Neuronal stem cell (in vitro differentiated cells): ENCODE measurements at regions not wholly inside any gene's neighbourhood (a gene's known extent, or its start where the extent isn't known, plus 50 kb on each side); places are given as distances from the start of the nearest gene placed in this dataset.

ENCODE experiments used
- DNase-seq: peaks from one replicate; pipeline ENCODE4 v3.0.0-alpha.2; 2013; ENCODE audit warnings: low spot score
- H2AFZ ChIP-seq: one replicate; pipeline ENCODE4 v1.6.1; 2013; ENCODE audit warnings: mild to moderate bottlenecking, low read length, inconsistent platforms
- H2AK5ac ChIP-seq: 2 replicates; pipeline ENCODE4 v1.6.1; 2013; ENCODE audit warnings: low read depth, mild to moderate bottlenecking, inconsistent platforms, low read length, moderate library complexity, mixed read lengths
- H2BK120ac ChIP-seq: 2 replicates; pipeline ENCODE4 v1.6.1; 2013; ENCODE audit warnings: low read depth, mild to moderate bottlenecking, inconsistent platforms, low read length, moderate library complexity, mixed read lengths
- H2BK12ac ChIP-seq: one replicate; pipeline ENCODE4 v1.6.1; 2013; ENCODE audit warnings: low read length, inconsistent platforms
- H2BK15ac ChIP-seq: 2 replicates; pipeline ENCODE4 v1.6.1; 2013; ENCODE audit warnings: mild to moderate bottlenecking, low read length, inconsistent platforms, mixed read lengths
- H2BK5ac ChIP-seq: one replicate; pipeline ENCODE4 v1.6.1; 2013; ENCODE audit warnings: inconsistent platforms, mild to moderate bottlenecking, low read length, moderate library complexity
- H3K14ac ChIP-seq: one replicate; pipeline ENCODE4 v1.6.1; 2013; ENCODE audit warnings: low read length, inconsistent platforms
- H3K18ac ChIP-seq: 2 replicates; pipeline ENCODE4 v1.6.1; 2013; ENCODE audit warnings: low read length, inconsistent platforms
- H3K23ac ChIP-seq: 2 replicates; pipeline ENCODE4 v1.6.1; 2013; ENCODE audit warnings: low read depth, mild to moderate bottlenecking, mixed read lengths, low read length, inconsistent platforms; ENCODE audit not compliant: poor library complexity
- H3K27ac ChIP-seq: replicated peaks from 3 replicates; pipeline ENCODE4 v1.5.1; 2013; ENCODE audit warnings: low read length, inconsistent platforms
- H3K27me3 ChIP-seq, 3 experiments: 2 replicates each; pipeline ENCODE4 v1.6.1; 2013; ENCODE audit warnings: low read length in 3 of 3, mild to moderate bottlenecking in 2 of 3, inconsistent platforms in 1 of 3, low read depth in 1 of 3, mixed read lengths in 1 of 3, moderate library complexity in 1 of 3; ENCODE audit not compliant: control insufficient read depth in 3 of 3, insufficient read depth in 3 of 3
- H3K36me3 ChIP-seq, 2 donors: replicated peaks in 1 of 2; 2 replicates each; pipeline ENCODE4 v1.6.1; 2013; ENCODE audit warnings: low read length in 2 of 2; ENCODE audit not compliant: control insufficient read depth in 2 of 2, insufficient read depth in 2 of 2
- H3K4ac ChIP-seq: 2 replicates; pipeline ENCODE4 v1.6.1; 2013; ENCODE audit warnings: inconsistent platforms, mild to moderate bottlenecking, low read length, moderate library complexity
- H3K4me1 ChIP-seq, 2 donors: 1 replicate in 1 of 2; 2 replicates in 1 of 2; pipeline ENCODE4 v1.6.1; 2013; ENCODE audit warnings: low read length in 2 of 2, low read depth in 1 of 2; ENCODE audit not compliant: control insufficient read depth in 2 of 2, insufficient read depth in 1 of 2
- H3K4me2 ChIP-seq: one replicate; pipeline ENCODE4 v1.6.1; 2013; ENCODE audit warnings: mild to moderate bottlenecking, low read length, inconsistent platforms; ENCODE audit not compliant: insufficient read depth, poor library complexity, severe bottlenecking
- H3K4me3 ChIP-seq, 2 donors: 2 replicates each; pipeline ENCODE4 v1.5.1; 2013; ENCODE audit warnings: low read length in 2 of 2, mild to moderate bottlenecking in 2 of 2, inconsistent platforms in 1 of 2, moderate library complexity in 1 of 2
- H3K79me1 ChIP-seq: one replicate; pipeline ENCODE4 v1.6.1; 2013; ENCODE audit warnings: low read depth, mild to moderate bottlenecking, inconsistent platforms, low read length, moderate library complexity
- H3K9ac ChIP-seq: one replicate; pipeline ENCODE4 v1.6.1; 2013; ENCODE audit warnings: mild to moderate bottlenecking, low read depth, low read length, inconsistent platforms; ENCODE audit not compliant: poor library complexity
- H3K9me3 ChIP-seq, 2 donors: replicated peaks in 1 of 2; 2 replicates each; pipeline versions ENCODE3 to v1.6.1; 2013; ENCODE audit warnings: low read length in 2 of 2, mild to moderate bottlenecking in 2 of 2, inconsistent platforms in 1 of 2, low read depth in 1 of 2, mixed read lengths in 1 of 2, moderate library complexity in 1 of 2; ENCODE audit not compliant: control insufficient read depth in 2 of 2, insufficient read depth in 1 of 2
- H4K8ac ChIP-seq: one replicate; pipeline ENCODE4 v1.6.1; 2013; ENCODE audit warnings: low read depth, mild to moderate bottlenecking, inconsistent platforms, low read length, moderate library complexity
- H4K91ac ChIP-seq: one replicate; pipeline ENCODE4 v1.6.1; 2013; ENCODE audit warnings: low read length, low read depth, mild to moderate bottlenecking, inconsistent platforms; ENCODE audit not compliant: poor library complexity
- WGBS, 2 donors: extraction: QIAGEN DNeasy Blood & Tissue Kit; methylation state at CpG; one replicate each; pipeline ENCODE4 v1.1.7; 2013; ENCODE audit warnings: missing lambda C conversion rate in 2 of 2, mixed read lengths in 1 of 2; ENCODE audit not compliant: insufficient read length in 2 of 2, insufficient replicate concordance in 1 of 2; ENCODE audit errors: extremely low coverage in 2 of 2; 5-methylcytosine and 5-hydroxymethylcytosine counted together

GRCh38 chrX:10087391-10087790, 69.4 kb upstream of the CLCN4 start:
- Histone ChIP-seq H3K14ac (no peak overlapping the region), H3K4ac (no peak overlapping the region), H2BK12ac (no peak overlapping the region), H3K18ac (no peak overlapping the region), H3K9me3 (no peaks in the 10 kb centered on the region), H2AFZ (no peak overlapping the region), H2BK5ac (no peak overlapping the region), H2AK5ac (no peak overlapping the region), H3K27me3 (no peaks in the 10 kb centered on the region), H3K9ac (no peak overlapping the region), H4K91ac (no peak overlapping the region), H3K4me1 (no peaks in the 10 kb centered on the region), H3K79me1 (no peaks in the 10 kb centered on the region), H3K27ac (no peak overlapping the region), H3K36me3 (peaks cover 4 to 25% of the 10 kb centered on the region in 2 donors), H3K23ac (no peak overlapping the region), H3K4me3 (no peak overlapping the region), H4K8ac (no peak overlapping the region), H2BK120ac (no peak overlapping the region), H3K4me2 (no peak overlapping the region), H2BK15ac (no peak overlapping the region)
- no CpG with 5 or more reads among the region's 9 CpGs for WGBS, 2 donors
- no peak for DNase-seq

DNA sequence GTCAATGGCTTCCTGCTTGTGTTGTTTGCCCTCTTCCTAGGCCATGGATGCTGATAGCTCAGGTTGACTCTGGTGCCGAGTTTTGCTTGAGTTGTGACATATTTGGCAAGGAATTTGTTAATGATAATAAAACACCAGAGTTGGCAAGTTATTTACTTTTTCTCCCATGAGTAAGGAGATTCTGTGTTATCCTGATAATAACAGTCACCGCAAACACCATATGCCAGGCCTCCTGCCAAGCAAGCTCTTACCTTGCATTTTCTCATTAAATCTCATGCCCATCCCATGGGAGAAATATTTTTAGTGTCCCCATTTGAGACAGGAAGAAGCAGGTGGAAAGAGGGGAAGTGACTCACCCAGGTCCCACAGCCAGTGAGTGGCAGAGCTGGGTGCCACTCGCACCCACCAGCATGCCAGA, 67.4 kb upstream of the CLCN4 start:
- no peak overlapping the region for H2AK5ac ChIP-seq
- no peaks in the 10 kb centered on the region for H3K27me3 ChIP-seq
- no peak overlapping the region for H3K18ac ChIP-seq
- no peak for DNase-seq
- H3K4me2 ChIP-seq = no peak overlapping the region
- no peak overlapping the region for H3K27ac ChIP-seq
- no peak overlapping the region for H3K4ac ChIP-seq
- no peak overlapping the region for H4K91ac ChIP-seq
- H2BK120ac ChIP-seq = no peak overlapping the region
- no peak overlapping the region for H2BK5ac ChIP-seq
- no peak overlapping the region for H3K23ac ChIP-seq
- H3K14ac ChIP-seq = no peak overlapping the region
- no peak overlapping the region for H4K8ac ChIP-seq
- no peak overlapping the region for H2BK15ac ChIP-seq
- no peak overlapping the region for H3K4me3 ChIP-seq
- no peak overlapping the region for H2BK12ac ChIP-seq
- H3K9me3 ChIP-seq = no peaks in the 10 kb centered on the region
- no peak overlapping the region for H3K9ac ChIP-seq
- no peak overlapping the region for H2AFZ ChIP-seq
- peaks cover 4 to 34% of the 10 kb centered on the region in 2 donors for H3K36me3 ChIP-seq
- WGBS, 2 donors = no CpG with 5 or more reads among the region's 3 CpGs
- no peaks in the 10 kb centered on the region for H3K79me1 ChIP-seq
- H3K4me1 ChIP-seq = no peaks in the 10 kb centered on the region

DNA sequence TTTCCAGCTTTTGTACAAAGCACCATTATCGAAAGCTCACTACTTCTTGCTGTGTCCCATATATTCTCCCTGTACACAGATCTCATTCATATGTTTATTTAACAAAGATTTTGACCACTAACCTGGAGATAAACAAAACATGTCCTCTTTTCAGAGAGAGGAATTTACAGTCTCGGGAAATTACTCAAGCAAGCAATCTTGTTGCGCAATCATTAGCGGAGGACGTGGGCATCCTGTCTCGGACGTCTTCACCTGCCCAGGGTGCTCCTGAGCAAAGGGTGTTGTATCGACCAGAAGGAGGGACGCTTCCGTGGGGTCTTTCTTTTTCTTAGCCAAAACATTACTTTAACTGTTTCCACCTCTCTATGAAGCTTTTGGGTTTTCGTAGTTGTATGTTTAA, 66.5 kb upstream of the CLCN4 start:
- Histone ChIP-seq H3K4me3 (no peak overlapping the region), H4K91ac (no peak overlapping the region), H3K4me2 (no peak overlapping the region), H4K8ac (no peak overlapping the region), H3K18ac (no peak overlapping the region), H3K4me1 (no peaks in the 10 kb centered on the region), H2AK5ac (no peak overlapping the region), H3K23ac (no peak overlapping the region), H3K9me3 (no peaks in the 10 kb centered on the region), H3K27ac (no peak overlapping the region), H3K14ac (no peak overlapping the region), H2BK15ac (no peak overlapping the region), H2BK120ac (no peak overlapping the region), H2BK12ac (no peak overlapping the region), H3K79me1 (no peaks in the 10 kb centered on the region), H2AFZ (no peak overlapping the region), H3K36me3 (peaks cover 4 to 38% of the 10 kb centered on the region in 2 donors), H3K27me3 (no peaks in the 10 kb centered on the region), H3K9ac (no peak overlapping the region), H3K4ac (no peak overlapping the region), H2BK5ac (no peak overlapping the region)
- no peak for DNase-seq
- no CpG with 5 or more reads among the region's 11 CpGs for WGBS, 2 donors

- H3K79me1 ChIP-seq = no peaks in the 10 kb centered on the region
- no peak overlapping the region for H3K4ac ChIP-seq
- no peak overlapping the region for H3K4me2 ChIP-seq
- no CpG with 5 or more reads among the region's 9 CpGs for WGBS, 2 donors
- H3K27ac ChIP-seq = no peak overlapping the region
- DNase-seq = no peak
- H3K14ac ChIP-seq = no peak overlapping the region
- H3K4me1 ChIP-seq = no peaks in the 10 kb centered on the region
- no peak overlapping the region for H3K18ac ChIP-seq
- H3K9me3 ChIP-seq = no peaks in the 10 kb centered on the region
- no peak overlapping the region for H2BK120ac ChIP-seq
- peaks cover 4 to 66% of the 10 kb centered on the region in 2 donors for H3K36me3 ChIP-seq
- no peak overlapping the region for H3K23ac ChIP-seq
- H2BK12ac ChIP-seq = no peak overlapping the region
- H2BK5ac ChIP-seq = no peak overlapping the region
- no peak overlapping the region for H2AK5ac ChIP-seq
- H4K8ac ChIP-seq = no peak overlapping the region
- H2BK15ac ChIP-seq = no peak overlapping the region
- H4K91ac ChIP-seq = no peak overlapping the region
- no peak overlapping the region for H3K4me3 ChIP-seq
- no peak overlapping the region for H3K9ac ChIP-seq
- H2AFZ ChIP-seq = no peak overlapping the region
- H3K27me3 ChIP-seq = no peaks in the 10 kb centered on the region
Measured at GRCh38 chrX:10095246-10095645, 61.5 kb upstream of the CLCN4 start.
